K562 (cell line): ENCODE measurements at regions not wholly inside any gene's neighbourhood (a gene's known extent, or its start where the extent isn't known, plus 50 kb on each side); places are given as distances from the start of the nearest gene placed in this dataset.

ENCODE experiments used
- C11orf30 ChIP-seq: fragments of 450-650 bp; IDR thresholded peaks from 2 replicates; pipeline ENCODE4 v1.6.1; 2016; ENCODE audit warnings: low read depth, mild to moderate bottlenecking
- HIVEP1 ChIP-seq: fragments of 250-450 bp; sonication (Bioruptor Pico); IDR thresholded peaks from 2 replicates; pipeline ENCODE4 v1.4.0; 2020; ENCODE audit warnings: mild to moderate bottlenecking
- L3MBTL2 ChIP-seq: fragments of 450-650 bp; IDR thresholded peaks from 2 replicates; pipeline ENCODE4 v1.6.1; 2016; ENCODE audit warnings: mild to moderate bottlenecking, moderate library complexity
- ZNF316 ChIP-seq: fragments of 450-650 bp; IDR thresholded peaks from 2 replicates; pipeline ENCODE4 v1.6.1; 2016
- TF ChIP-seq, protein P1 (sequence below), 2 experiments: fragments of 450-650 bp in 1 of 2; sonication (generic) in 1 of 2; formaldehyde crosslinking in 1 of 2; IDR thresholded peaks in 1 of 2; conservative IDR thresholded peaks in 1 of 2; 2 replicates each; pipeline versions ENCODE4 v1.6.1 to v1.8.1; 2016 to 2023; ENCODE audit warnings: mild to moderate bottlenecking in 2 of 2, moderate library complexity in 2 of 2, inconsistent platforms in 1 of 2, missing genetic modification reagents in 1 of 2
- TF ChIP-seq, protein P2 (sequence below): fragments of 450-650 bp; IDR thresholded peaks from 2 replicates; pipeline ENCODE4 v1.6.1; 2016; ENCODE audit warnings: mild to moderate bottlenecking, moderate library complexity
- TF ChIP-seq, protein P3 (sequence below): fragments of 450-650 bp; IDR thresholded peaks from 2 replicates; pipeline ENCODE4 v1.6.1; 2014; ENCODE audit warnings: low read depth, mild to moderate bottlenecking, moderate library complexity, borderline replicate concordance

DNA sequence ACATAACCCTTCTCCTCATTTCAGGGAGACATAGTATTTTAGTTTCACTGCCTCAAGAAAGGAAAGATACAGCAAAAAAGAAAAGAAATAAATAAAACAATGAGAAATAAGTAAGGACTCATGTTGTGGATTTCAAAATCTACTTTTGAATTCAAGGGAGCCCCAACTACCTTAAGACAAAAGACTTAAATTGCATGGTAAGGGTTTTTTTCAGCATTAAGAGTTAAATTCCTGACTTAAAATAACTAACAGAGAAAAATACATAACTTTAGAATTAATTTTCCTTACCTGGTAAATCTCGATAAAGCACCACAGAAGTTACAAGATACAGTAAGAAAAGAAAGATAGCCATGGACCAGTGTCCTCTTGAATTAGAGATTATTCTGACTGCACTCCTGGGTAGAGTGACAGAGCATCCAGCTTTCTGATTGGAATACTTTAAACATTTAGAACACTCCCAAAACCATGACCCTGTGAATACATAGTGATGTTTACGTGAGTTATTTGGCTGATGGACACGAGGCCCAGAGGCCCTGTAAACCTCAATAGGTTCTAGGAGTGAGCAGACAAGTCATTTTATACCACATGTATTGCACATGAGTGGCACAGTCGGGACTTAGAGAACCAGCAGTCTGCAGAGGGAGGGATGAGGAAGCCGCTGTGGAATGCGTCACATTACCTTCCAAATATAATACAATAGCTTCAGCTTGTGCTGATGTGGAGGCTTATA lies 292.5 kb upstream of the SEMA3C start (continued):
- TF ChIP-seq, protein P1, sequence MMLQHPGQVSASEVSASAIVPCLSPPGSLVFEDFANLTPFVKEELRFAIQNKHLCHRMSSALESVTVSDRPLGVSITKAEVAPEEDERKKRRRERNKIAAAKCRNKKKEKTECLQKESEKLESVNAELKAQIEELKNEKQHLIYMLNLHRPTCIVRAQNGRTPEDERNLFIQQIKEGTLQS (IDR thresholded peaks at IDR 0.05): no peak
- TF ChIP-seq, protein P1 (CRISPR knock-in tag; conservative IDR thresholded peaks at IDR 0.05): no peak
- TF ChIP-seq, protein P2, sequence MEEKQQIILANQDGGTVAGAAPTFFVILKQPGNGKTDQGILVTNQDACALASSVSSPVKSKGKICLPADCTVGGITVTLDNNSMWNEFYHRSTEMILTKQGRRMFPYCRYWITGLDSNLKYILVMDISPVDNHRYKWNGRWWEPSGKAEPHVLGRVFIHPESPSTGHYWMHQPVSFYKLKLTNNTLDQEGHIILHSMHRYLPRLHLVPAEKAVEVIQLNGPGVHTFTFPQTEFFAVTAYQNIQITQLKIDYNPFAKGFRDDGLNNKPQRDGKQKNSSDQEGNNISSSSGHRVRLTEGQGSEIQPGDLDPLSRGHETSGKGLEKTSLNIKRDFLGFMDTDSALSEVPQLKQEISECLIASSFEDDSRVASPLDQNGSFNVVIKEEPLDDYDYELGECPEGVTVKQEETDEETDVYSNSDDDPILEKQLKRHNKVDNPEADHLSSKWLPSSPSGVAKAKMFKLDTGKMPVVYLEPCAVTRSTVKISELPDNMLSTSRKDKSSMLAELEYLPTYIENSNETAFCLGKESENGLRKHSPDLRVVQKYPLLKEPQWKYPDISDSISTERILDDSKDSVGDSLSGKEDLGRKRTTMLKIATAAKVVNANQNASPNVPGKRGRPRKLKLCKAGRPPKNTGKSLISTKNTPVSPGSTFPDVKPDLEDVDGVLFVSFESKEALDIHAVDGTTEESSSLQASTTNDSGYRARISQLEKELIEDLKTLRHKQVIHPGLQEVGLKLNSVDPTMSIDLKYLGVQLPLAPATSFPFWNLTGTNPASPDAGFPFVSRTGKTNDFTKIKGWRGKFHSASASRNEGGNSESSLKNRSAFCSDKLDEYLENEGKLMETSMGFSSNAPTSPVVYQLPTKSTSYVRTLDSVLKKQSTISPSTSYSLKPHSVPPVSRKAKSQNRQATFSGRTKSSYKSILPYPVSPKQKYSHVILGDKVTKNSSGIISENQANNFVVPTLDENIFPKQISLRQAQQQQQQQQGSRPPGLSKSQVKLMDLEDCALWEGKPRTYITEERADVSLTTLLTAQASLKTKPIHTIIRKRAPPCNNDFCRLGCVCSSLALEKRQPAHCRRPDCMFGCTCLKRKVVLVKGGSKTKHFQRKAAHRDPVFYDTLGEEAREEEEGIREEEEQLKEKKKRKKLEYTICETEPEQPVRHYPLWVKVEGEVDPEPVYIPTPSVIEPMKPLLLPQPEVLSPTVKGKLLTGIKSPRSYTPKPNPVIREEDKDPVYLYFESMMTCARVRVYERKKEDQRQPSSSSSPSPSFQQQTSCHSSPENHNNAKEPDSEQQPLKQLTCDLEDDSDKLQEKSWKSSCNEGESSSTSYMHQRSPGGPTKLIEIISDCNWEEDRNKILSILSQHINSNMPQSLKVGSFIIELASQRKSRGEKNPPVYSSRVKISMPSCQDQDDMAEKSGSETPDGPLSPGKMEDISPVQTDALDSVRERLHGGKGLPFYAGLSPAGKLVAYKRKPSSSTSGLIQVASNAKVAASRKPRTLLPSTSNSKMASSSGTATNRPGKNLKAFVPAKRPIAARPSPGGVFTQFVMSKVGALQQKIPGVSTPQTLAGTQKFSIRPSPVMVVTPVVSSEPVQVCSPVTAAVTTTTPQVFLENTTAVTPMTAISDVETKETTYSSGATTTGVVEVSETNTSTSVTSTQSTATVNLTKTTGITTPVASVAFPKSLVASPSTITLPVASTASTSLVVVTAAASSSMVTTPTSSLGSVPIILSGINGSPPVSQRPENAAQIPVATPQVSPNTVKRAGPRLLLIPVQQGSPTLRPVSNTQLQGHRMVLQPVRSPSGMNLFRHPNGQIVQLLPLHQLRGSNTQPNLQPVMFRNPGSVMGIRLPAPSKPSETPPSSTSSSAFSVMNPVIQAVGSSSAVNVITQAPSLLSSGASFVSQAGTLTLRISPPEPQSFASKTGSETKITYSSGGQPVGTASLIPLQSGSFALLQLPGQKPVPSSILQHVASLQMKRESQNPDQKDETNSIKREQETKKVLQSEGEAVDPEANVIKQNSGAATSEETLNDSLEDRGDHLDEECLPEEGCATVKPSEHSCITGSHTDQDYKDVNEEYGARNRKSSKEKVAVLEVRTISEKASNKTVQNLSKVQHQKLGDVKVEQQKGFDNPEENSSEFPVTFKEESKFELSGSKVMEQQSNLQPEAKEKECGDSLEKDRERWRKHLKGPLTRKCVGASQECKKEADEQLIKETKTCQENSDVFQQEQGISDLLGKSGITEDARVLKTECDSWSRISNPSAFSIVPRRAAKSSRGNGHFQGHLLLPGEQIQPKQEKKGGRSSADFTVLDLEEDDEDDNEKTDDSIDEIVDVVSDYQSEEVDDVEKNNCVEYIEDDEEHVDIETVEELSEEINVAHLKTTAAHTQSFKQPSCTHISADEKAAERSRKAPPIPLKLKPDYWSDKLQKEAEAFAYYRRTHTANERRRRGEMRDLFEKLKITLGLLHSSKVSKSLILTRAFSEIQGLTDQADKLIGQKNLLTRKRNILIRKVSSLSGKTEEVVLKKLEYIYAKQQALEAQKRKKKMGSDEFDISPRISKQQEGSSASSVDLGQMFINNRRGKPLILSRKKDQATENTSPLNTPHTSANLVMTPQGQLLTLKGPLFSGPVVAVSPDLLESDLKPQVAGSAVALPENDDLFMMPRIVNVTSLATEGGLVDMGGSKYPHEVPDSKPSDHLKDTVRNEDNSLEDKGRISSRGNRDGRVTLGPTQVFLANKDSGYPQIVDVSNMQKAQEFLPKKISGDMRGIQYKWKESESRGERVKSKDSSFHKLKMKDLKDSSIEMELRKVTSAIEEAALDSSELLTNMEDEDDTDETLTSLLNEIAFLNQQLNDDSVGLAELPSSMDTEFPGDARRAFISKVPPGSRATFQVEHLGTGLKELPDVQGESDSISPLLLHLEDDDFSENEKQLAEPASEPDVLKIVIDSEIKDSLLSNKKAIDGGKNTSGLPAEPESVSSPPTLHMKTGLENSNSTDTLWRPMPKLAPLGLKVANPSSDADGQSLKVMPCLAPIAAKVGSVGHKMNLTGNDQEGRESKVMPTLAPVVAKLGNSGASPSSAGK: peak; percentile 65
- peak; percentile 31; the same call in 1 of the 2 replicates for TF ChIP-seq L3MBTL2
- TF ChIP-seq C11orf30: peak; percentile 52
- TF ChIP-seq ZNF316: peak; percentile 69
- no peak for TF ChIP-seq HIVEP1
- TF ChIP-seq, protein P3, sequence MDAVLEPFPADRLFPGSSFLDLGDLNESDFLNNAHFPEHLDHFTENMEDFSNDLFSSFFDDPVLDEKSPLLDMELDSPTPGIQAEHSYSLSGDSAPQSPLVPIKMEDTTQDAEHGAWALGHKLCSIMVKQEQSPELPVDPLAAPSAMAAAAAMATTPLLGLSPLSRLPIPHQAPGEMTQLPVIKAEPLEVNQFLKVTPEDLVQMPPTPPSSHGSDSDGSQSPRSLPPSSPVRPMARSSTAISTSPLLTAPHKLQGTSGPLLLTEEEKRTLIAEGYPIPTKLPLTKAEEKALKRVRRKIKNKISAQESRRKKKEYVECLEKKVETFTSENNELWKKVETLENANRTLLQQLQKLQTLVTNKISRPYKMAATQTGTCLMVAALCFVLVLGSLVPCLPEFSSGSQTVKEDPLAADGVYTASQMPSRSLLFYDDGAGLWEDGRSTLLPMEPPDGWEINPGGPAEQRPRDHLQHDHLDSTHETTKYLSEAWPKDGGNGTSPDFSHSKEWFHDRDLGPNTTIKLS: no peak
